ENCODE measurements at regions not wholly inside any gene's neighbourhood (a gene's known extent, or its start where the extent isn't known, plus 50 kb on each side); places are given as distances from the start of the nearest gene placed in this dataset.
"Not testable (repeated sequence)": the region's sequence is repeated elsewhere in the genome, so short reads cannot be mapped to it uniquely, and the experiment has no call there.

- Histone ChIP-seq H3K27me3 (no peaks in the 10 kb centered on the region), H3K9me3 (no peaks in the 10 kb centered on the region), H3K36me3 (ENCODE audit: low read depth, missing control alignments) (no peaks in the 10 kb centered on the region), H3K4me3 (no peak overlapping the region), H3K27ac (no peak overlapping the region), H3K4me1 (no peaks in the 10 kb centered on the region)
- intact Hi-C loops (cut with DNase I; ENCODE audit: low total_unique reads) = no loop called here
- WGBS, 2 donors = 87 to 100% methylated on average over 1 of the region's 1 CpG
- DNase-seq = no peak
- no peak for TF ChIP-seq POLR2A (IDR thresholded peaks at IDR 0.05)
- no peak for TF ChIP-seq CTCF (IDR thresholded peaks at IDR 0.05)
Measured at GRCh38 chr9:109992293-109992692, 212.3 kb downstream of the PALM2AKAP2 start.

- DNase-seq = no peak
- no peaks in the 10 kb centered on the region for H3K27me3 ChIP-seq
- H3K27ac ChIP-seq = no peak overlapping the region
- no peaks in the 10 kb centered on the region for H3K36me3 ChIP-seq (ENCODE audit: low read depth, missing control alignments)
- no peaks in the 10 kb centered on the region for H3K9me3 ChIP-seq
- intact Hi-C loops (cut with DNase I; ENCODE audit: low total_unique reads) = no loop called here
- TF ChIP-seq CTCF (IDR thresholded peaks at IDR 0.05) (no peak), POLR2A (IDR thresholded peaks at IDR 0.05) (no peak)
- no peak overlapping the region for H3K4me3 ChIP-seq
- WGBS, 2 donors = 70 to 78% methylated on average over 2 of the region's 2 CpGs
- no peaks in the 10 kb centered on the region for H3K4me1 ChIP-seq
Measured at GRCh38 chr9:109993250-109993978, 213.4 kb downstream of the PALM2AKAP2 start.

- H3K4me3 ChIP-seq = no peak overlapping the region
- 71% methylated on average over 3 of the region's 3 CpGs for whole genome bisulfite sequencing, 2 donors
- no peak for DNase-seq
- no peaks in the 10 kb centered on the region for H3K9me3 ChIP-seq
- no peak overlapping the region for H3K27ac ChIP-seq
- H3K27me3 ChIP-seq = no peaks in the 10 kb centered on the region
- TF ChIP-seq CTCF (IDR thresholded peaks at IDR 0.05) (no peak), POLR2A (IDR thresholded peaks at IDR 0.05) (no peak)
- no peaks in the 10 kb centered on the region for H3K4me1 ChIP-seq
- intact Hi-C loops (cut with DNase I; ENCODE audit: low total_unique reads) = no loop called here
- no peaks in the 10 kb centered on the region for H3K36me3 ChIP-seq (ENCODE audit: low read depth, missing control alignments)
Measured at GRCh38 chr9:109994141-109994540, 213.8 kb downstream of the C9orf152 start.

GRCh38 chr9:109996936-109997580, 210.9 kb downstream of the C9orf152 start:
- Histone ChIP-seq H3K9me3 (no peaks in the 10 kb centered on the region), H3K4me1 (no peaks in the 10 kb centered on the region), H3K27me3 (no peaks in the 10 kb centered on the region), H3K36me3 (ENCODE audit: low read depth, missing control alignments) (no peaks in the 10 kb centered on the region), H3K27ac (no peak overlapping the region), H3K4me3 (no peak overlapping the region)
- TF ChIP-seq CTCF (IDR thresholded peaks at IDR 0.05) (no peak), POLR2A (IDR thresholded peaks at IDR 0.05) (no peak)
- intact Hi-C loops (cut with DNase I; ENCODE audit: low total_unique reads) = no loop called here
- WGBS, 2 donors = 89 to 93% methylated on average over 7 of the region's 7 CpGs
- no peak for DNase-seq

GRCh38 chr9:109997682-109998081, 210.3 kb downstream of the C9orf152 start:
- DNase-seq = no peak
- TF ChIP-seq POLR2A (IDR thresholded peaks at IDR 0.05) = no peak
- no peak for TF ChIP-seq CTCF (IDR thresholded peaks at IDR 0.05)
- H3K4me1 ChIP-seq = no peaks in the 10 kb centered on the region
- WGBS, 2 donors = 58 to 62% methylated on average over 4 of the region's 4 CpGs
- H3K9me3 ChIP-seq = no peaks in the 10 kb centered on the region
- intact Hi-C loops (cut with DNase I; ENCODE audit: low total_unique reads) = no loop called here
- H3K27ac ChIP-seq = no peak overlapping the region
- no peaks in the 10 kb centered on the region for H3K36me3 ChIP-seq (ENCODE audit: low read depth, missing control alignments)
- H3K27me3 ChIP-seq = no peaks in the 10 kb centered on the region
- no peak overlapping the region for H3K4me3 ChIP-seq

- H3K4me3 ChIP-seq; H3K9me3 ChIP-seq; H3K4me1 ChIP-seq; H3K27me3 ChIP-seq; intact Hi-C loops (cut with DNase I; ENCODE audit: low total_unique reads); DNase-seq; H3K27ac ChIP-seq; H3K36me3 ChIP-seq (ENCODE audit: low read depth, missing control alignments): not testable (repeated sequence)
- WGBS, 2 donors = 79 to 94% methylated on average over 5 to 8 of the region's 8 CpGs
Measured at GRCh38 chr9:110005521-110005920, 202.4 kb downstream of the C9orf152 start.

All from testis (tissue), 2 donors.